Mucosa of descending colon (tissue), 3 donors: ENCODE measurements at regions not wholly inside any gene's neighbourhood (a gene's known extent, or its start where the extent isn't known, plus 50 kb on each side); places are given as distances from the start of the nearest gene placed in this dataset.

Source experiments
- ATAC-seq: fragments of 200-7000 bp; cut with Tn5 transposase; one replicate; pipeline ENCODE4 v1.9.1; 2020; ENCODE audit warnings: mild to moderate bottlenecking, moderate library complexity
- DNase-seq, 3 donors: peaks; one replicate each; pipeline ENCODE4 v3.0.0-alpha.2; 2020
- H3K36me3 ChIP-seq: fragments of 200-600 bp; one replicate; pipeline ENCODE4 v1.8.0; 2021; ENCODE audit warnings: low read depth, mild to moderate bottlenecking
- H3K4me1 ChIP-seq: fragments of 200-600 bp; one replicate; pipeline ENCODE4 v1.8.0; 2021; ENCODE audit warnings: low read depth, mild to moderate bottlenecking
- H3K4me3 ChIP-seq: fragments of 200-600 bp; one replicate; pipeline ENCODE4 v1.8.0; 2021; ENCODE audit warnings: mild to moderate bottlenecking
- H3K9me3 ChIP-seq: fragments of 200-600 bp; one replicate; pipeline ENCODE4 v1.8.0; 2021; ENCODE audit warnings: mild to moderate bottlenecking
- intact Hi-C, 2 donors: fragments of 100-400 bp; cut with DNase I in 1 of 2; cut with micrococcal nuclease in 1 of 2; formaldehyde crosslinking; loops; one replicate each; pipeline versions ENCODE4 v1.11.0 to v1.11.1; 2022; cut with DNase I, micrococcal nuclease
- TF ChIP-seq, protein P1 (sequence below): fragments of 200-600 bp; IDR thresholded peaks from one replicate; pipeline ENCODE4 v1.8.0; 2022; ENCODE audit warnings: antibody characterized with exemption, mild to moderate bottlenecking
- donor health status: DM: no; HTN: no; CAD: no; lungs with moderate emphysema.
- donor health status: DM: no; HTN: no; CAD: no.
- donor health status: DM: no; HTN: yes; CAD: no.

DNA sequence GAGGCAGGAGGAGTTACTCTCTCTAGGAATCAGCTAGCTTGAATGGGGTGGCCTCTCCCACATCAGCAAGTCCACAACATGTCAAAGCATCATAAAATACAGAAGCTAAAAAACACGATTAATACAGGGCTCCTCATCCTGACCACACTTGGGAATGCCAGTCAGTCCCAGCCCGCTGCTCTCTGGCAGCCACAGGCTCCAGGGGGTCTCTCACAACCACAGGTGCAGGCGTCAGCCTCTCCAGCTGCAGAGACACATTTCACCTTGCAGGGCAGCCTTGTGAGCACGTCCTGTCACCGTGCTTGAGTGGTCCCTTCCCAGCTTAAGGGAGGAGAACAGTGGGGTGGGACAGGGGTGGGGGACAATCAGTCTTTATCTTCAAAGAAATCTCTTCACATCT, 137.4 kb upstream of the SH3BP4 start:
- no peak for DNase-seq
- TF ChIP-seq, protein P1, sequence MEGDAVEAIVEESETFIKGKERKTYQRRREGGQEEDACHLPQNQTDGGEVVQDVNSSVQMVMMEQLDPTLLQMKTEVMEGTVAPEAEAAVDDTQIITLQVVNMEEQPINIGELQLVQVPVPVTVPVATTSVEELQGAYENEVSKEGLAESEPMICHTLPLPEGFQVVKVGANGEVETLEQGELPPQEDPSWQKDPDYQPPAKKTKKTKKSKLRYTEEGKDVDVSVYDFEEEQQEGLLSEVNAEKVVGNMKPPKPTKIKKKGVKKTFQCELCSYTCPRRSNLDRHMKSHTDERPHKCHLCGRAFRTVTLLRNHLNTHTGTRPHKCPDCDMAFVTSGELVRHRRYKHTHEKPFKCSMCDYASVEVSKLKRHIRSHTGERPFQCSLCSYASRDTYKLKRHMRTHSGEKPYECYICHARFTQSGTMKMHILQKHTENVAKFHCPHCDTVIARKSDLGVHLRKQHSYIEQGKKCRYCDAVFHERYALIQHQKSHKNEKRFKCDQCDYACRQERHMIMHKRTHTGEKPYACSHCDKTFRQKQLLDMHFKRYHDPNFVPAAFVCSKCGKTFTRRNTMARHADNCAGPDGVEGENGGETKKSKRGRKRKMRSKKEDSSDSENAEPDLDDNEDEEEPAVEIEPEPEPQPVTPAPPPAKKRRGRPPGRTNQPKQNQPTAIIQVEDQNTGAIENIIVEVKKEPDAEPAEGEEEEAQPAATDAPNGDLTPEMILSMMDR: no peak
- no peaks in the 10 kb centered on the region for H3K36me3 ChIP-seq
- no peak overlapping the region for H3K4me3 ChIP-seq
- H3K4me1 ChIP-seq: no peaks in the 10 kb centered on the region
- H3K9me3 ChIP-seq: no peaks in the 10 kb centered on the region
- intact Hi-C loops: no loop called here
- no peak for ATAC-seq

DNA sequence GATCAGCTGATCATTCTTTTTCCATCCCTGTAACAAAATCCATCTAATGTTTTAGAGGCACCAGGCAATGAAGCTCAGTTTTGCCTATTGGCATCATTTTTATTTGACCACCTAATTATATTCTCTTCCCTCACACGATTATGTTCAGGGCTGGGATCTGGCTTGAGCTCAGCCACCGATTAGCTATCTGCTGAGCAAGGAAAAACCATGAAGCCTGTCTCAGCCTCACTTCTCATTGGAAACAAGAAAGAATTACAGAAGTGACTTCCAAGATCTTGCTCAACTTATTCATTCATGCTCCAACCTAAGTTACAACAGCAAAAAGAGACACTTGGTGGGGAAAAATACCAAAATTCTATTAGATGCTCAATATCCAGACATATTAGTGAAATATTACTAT, 139.0 kb upstream of the SH3BP4 start:
- no peak overlapping the region for H3K4me3 ChIP-seq
- TF ChIP-seq, protein P1: no peak
- H3K36me3 ChIP-seq: no peaks in the 10 kb centered on the region
- intact Hi-C loops: no loop called here
- H3K9me3 ChIP-seq: no peaks in the 10 kb centered on the region
- no peaks in the 10 kb centered on the region for H3K4me1 ChIP-seq
- DNase-seq (no peak), ATAC-seq (no peak)

DNA sequence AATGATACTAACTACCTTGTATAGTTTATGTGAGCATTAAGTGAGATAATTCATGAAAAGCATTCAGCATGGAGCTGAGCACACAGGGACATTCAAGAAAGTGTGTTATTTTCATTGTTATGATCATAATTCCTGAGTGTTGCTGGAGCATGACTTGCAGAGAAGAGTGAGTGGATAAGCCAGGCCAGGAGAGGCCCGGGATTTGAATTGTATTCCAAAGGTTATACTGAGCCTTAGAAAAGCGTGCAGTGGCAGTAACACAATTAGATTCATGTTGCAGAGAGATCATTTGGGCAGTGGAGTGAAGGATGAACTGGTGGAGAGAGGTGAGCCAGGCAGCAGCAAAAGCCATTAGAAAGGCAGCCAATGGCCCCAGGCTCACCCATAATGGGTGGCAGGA, 142.9 kb upstream of the SH3BP4 start:
- intact Hi-C loops: no loop called here
- TF ChIP-seq, protein P1: no peak
- no peaks in the 10 kb centered on the region for H3K36me3 ChIP-seq
- no peaks in the 10 kb centered on the region for H3K4me1 ChIP-seq
- DNase-seq (no peak), ATAC-seq (no peak)
- H3K4me3 ChIP-seq: no peak overlapping the region
- no peaks in the 10 kb centered on the region for H3K9me3 ChIP-seq

DNA sequence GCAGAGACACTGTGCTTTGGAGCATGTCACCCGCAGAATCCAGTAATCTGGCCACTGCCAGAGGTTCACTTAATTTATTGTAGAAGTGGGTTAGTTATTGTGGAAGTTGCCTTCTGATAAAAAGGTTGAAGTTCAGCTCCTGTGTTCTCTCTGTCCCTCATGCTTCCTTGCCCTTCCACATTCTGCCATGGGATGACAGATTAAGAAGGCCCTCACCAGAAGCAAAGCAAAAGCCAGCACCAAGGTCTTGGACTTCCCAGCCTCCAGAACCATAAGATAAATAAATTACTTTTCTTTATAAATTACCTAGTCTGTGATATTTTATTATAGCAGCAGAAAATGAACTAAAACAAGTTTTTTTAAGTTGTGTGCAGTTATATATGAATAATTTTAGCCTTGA, 145.0 kb upstream of the SH3BP4 start:
- DNase-seq: no peak
- no peak overlapping the region for H3K4me3 ChIP-seq
- no peak for ATAC-seq
- intact Hi-C loops: no loop called here
- TF ChIP-seq, protein P1: no peak
- H3K36me3 ChIP-seq: no peaks in the 10 kb centered on the region
- H3K9me3 ChIP-seq: no peaks in the 10 kb centered on the region
- no peaks in the 10 kb centered on the region for H3K4me1 ChIP-seq

DNA sequence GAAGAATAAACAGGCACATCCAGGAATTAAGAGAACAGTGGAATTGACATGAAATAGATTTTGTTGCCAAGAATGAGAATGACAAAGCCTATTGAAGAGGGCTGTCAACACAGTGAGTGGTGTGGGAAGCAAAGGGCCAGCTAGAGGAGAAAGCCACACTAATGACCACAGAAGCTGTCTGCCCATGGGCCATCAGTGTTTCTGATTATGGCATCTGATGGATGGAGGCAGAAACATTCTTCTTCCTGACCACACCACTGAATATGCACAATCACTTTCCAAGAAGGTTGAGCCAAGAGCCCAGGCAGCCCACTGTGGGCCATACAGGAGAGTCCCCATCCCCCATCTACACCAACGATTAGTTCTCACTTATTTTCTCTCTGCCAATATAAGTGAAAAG, 146.0 kb upstream of the SH3BP4 start:
- no peak for ATAC-seq
- intact Hi-C loops: no loop called here
- TF ChIP-seq, protein P1: no peak

DNA sequence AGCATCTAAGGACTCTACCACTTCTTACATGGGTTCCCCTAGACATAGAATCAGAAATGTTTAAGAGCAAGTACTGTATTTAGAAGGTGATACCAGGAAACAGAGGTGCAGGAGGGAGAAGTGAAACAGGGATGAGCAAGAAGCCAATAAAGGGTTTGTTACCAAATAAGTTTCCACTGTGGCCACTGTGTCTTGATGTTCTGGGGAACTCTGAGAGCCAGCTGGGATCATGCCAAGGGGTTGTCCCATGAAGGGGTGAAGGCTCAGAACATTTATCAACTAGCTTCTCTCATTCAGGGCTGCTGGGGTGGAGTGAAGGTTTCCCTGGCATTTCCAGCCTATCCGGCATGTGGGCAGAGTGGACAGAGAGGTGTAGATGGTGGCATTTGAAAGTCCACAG, 147.1 kb upstream of the SH3BP4 start:
- H3K9me3 ChIP-seq: no peaks in the 10 kb centered on the region
- intact Hi-C loops: no loop called here
- no peaks in the 10 kb centered on the region for H3K36me3 ChIP-seq
- DNase-seq: no peak
- TF ChIP-seq, protein P1: no peak
- H3K4me1 ChIP-seq: no peaks in the 10 kb centered on the region
- H3K4me3 ChIP-seq: no peak overlapping the region
- no peak for ATAC-seq

More for the DNA sequence above, 146.0 kb upstream of the SH3BP4 start:
- no peaks in the 10 kb centered on the region for H3K9me3 ChIP-seq
- no peak for DNase-seq
- H3K36me3 ChIP-seq: no peaks in the 10 kb centered on the region
- no peaks in the 10 kb centered on the region for H3K4me1 ChIP-seq
- no peak overlapping the region for H3K4me3 ChIP-seq
